ENCODE measurements at regions not wholly inside any gene's neighbourhood (a gene's known extent, or its start where the extent isn't known, plus 50 kb on each side); places are given as distances from the start of the nearest gene placed in this dataset.

GRCh38 chr2:164127971-164128527, 392.2 kb upstream of the FIGN start:
- H3K27me3 ChIP-seq, result no peaks in the 10 kb centered on the region
- H3K4me3 ChIP-seq, result no peak overlapping the region
- intact Hi-C loops (cut with DNase I), result no loop called here
- H3K4me1 ChIP-seq, result no peaks in the 10 kb centered on the region
- H3K27ac ChIP-seq, result no peak overlapping the region
- no peaks in the 10 kb centered on the region for H3K9me3 ChIP-seq
- TF ChIP-seq CTCF (IDR thresholded peaks at IDR 0.05), result no peak
- H3K36me3 ChIP-seq, result no peaks in the 10 kb centered on the region
- ATAC-seq, result no peak
- DNase-seq, result no peak

DNA sequence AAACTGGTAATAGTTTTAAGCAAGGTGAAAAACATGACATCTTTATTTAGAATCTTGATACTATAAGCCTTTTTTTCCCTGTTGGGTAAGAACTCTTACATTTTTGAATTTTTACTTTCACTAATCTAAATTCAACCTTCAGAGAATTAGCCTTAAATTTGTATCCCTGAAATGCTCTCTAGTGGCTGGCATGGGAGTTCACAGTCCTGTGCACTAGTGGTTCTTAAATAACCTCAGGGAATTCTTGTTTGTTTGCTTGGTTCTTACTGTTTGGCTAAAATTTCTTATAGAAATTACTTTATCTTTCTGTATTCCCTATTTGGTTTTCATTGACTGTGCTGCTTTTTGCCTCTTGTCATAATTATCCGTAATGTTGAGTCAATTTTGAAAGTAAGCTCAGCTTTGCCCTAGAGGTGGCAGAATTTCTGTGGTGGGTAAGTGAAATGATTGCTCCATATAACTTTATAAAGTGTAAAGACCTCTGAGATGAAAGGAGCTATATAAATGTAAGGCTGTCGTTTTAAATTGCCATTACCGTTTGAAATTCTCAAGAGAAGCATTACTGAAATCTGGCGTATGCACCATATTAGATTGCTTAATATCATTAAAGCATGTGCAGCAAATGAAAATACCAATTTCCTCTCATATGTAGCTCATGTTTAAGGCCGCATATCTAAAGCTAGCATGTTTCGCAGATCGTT, 391.3 kb upstream of the FIGN start:
- ATAC-seq (no peak), DNase-seq (peak in 1 of 4 donors; percentile 23)
- Histone ChIP-seq H3K9me3 (no peaks in the 10 kb centered on the region), H3K4me1 (no peaks in the 10 kb centered on the region), H3K27ac (no peak overlapping the region), H3K4me3 (no peak overlapping the region), H3K27me3 (no peaks in the 10 kb centered on the region), H3K36me3 (no peaks in the 10 kb centered on the region)
- TF ChIP-seq CTCF (IDR thresholded peaks at IDR 0.05), result peak in 1 of 2 donors; percentile 21
- intact Hi-C loops (cut with DNase I), result no loop called here

GRCh38 chr2:164115806-164116205, 380.0 kb upstream of the FIGN start:
- H3K27me3 ChIP-seq, result no peaks in the 10 kb centered on the region
- no peaks in the 10 kb centered on the region for H3K36me3 ChIP-seq
- DNase-seq (no peak), ATAC-seq (no peak)
- no peak for TF ChIP-seq CTCF (IDR thresholded peaks at IDR 0.05)
- intact Hi-C loops (cut with DNase I), result no loop called here
- H3K9me3 ChIP-seq, result no peaks in the 10 kb centered on the region
- H3K27ac ChIP-seq, result no peak overlapping the region
- no peaks in the 10 kb centered on the region for H3K4me1 ChIP-seq
- H3K4me3 ChIP-seq, result no peak overlapping the region

DNA sequence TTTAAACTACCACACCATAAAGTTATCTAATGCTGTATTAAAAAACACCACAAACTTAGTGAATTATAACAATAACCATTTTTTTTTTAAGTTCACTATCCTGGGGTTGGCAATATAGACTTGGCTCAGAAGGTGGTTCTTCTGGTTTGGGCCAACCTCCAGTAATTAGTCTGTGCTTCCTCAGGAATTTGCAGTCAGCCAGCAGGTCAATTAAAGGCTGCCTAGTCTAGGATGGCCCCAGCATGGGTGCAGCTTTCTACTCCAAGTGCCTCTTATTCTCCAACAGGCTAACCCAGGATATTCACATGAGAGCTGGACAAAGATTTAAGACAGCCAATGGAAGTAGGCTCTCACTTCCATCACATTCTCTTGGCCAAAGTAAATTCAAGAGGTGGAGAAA, 379.1 kb upstream of the FIGN start:
- Histone ChIP-seq H3K4me3 (no peak overlapping the region), H3K4me1 (no peaks in the 10 kb centered on the region), H3K9me3 (no peaks in the 10 kb centered on the region), H3K27me3 (no peaks in the 10 kb centered on the region), H3K27ac (no peak overlapping the region), H3K36me3 (no peaks in the 10 kb centered on the region)
- intact Hi-C loops (cut with DNase I), result no loop called here
- ATAC-seq (no peak), DNase-seq (peak in 1 of 4 donors; percentile 10)
- TF ChIP-seq CTCF (IDR thresholded peaks at IDR 0.05), result no peak

GRCh38 chr2:164112105-164112504, 376.3 kb upstream of the FIGN start:
- H3K27ac ChIP-seq, result no peak overlapping the region
- no peak for ATAC-seq
- H3K4me1 ChIP-seq, result no peaks in the 10 kb centered on the region
- no peaks in the 10 kb centered on the region for H3K27me3 ChIP-seq
- H3K4me3 ChIP-seq, result no peak overlapping the region
- no peak for DNase-seq
- no peaks in the 10 kb centered on the region for H3K9me3 ChIP-seq
- H3K36me3 ChIP-seq, result no peaks in the 10 kb centered on the region
- intact Hi-C loops (cut with DNase I), result no loop called here
- no peak for TF ChIP-seq CTCF (IDR thresholded peaks at IDR 0.05)

Data from left lung (tissue), 4 donors.